NB4 (cell line): ENCODE measurements at regions not wholly inside any gene's neighbourhood (a gene's known extent, or its start where the extent isn't known, plus 50 kb on each side); places are given as distances from the start of the nearest gene placed in this dataset.

ENCODE experiments used
- DNase-seq: peaks from one replicate; pipeline ENCODE4 v3.0.0; 2010; ENCODE audit warnings: low read depth
- H3K4me3 ChIP-seq: one replicate; pipeline ENCODE4 v1.5.1; 2011; ENCODE audit warnings: mild to moderate bottlenecking, low read depth, low read length, moderate library complexity
- MYC ChIP-seq: IDR thresholded peaks from 2 replicates; pipeline ENCODE4 v1.6.1; 2011; ENCODE audit warnings: low read depth, low read length
- POLR2A ChIP-seq: IDR thresholded peaks from 2 replicates; pipeline ENCODE4 v1.6.1; 2011; ENCODE audit warnings: mild to moderate bottlenecking; ENCODE audit not compliant: insufficient read length; ENCODE audit errors: extremely low read depth
- TF ChIP-seq, protein P1 (sequence below): IDR thresholded peaks from 2 replicates; pipeline ENCODE4 v1.6.1; 2011; ENCODE audit warnings: low read depth, low read length
- TF ChIP-seq, protein P2 (sequence below): IDR thresholded peaks from one replicate; pipeline ENCODE4 v1.5.1; 2012; ENCODE audit warnings: low read depth, low read length

DNA sequence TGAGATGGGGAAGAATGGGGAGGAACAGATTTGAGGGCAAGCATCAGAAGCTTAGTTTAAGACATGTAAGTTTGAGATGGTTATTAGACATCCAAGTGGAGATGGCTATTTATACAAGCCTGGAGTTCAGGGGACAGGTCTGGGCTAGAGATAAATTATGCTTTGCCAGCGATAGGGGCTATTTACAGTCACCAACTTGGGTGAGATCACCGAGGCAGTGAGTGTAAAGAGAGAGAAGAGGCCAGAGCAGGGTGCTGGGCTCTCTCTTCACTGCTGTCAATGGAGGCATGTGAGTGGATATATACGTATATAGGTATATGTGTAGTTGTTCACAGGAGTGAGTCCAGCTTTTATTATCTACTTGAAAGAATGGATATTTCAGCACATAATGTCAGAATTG, 81.0 kb downstream of the QPCT start:
- no peak for DNase-seq
- TF ChIP-seq, protein P1, sequence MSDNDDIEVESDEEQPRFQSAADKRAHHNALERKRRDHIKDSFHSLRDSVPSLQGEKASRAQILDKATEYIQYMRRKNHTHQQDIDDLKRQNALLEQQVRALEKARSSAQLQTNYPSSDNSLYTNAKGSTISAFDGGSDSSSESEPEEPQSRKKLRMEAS: no peak
- TF ChIP-seq MYC (no peak), POLR2A (no peak)
- TF ChIP-seq, protein P2, sequence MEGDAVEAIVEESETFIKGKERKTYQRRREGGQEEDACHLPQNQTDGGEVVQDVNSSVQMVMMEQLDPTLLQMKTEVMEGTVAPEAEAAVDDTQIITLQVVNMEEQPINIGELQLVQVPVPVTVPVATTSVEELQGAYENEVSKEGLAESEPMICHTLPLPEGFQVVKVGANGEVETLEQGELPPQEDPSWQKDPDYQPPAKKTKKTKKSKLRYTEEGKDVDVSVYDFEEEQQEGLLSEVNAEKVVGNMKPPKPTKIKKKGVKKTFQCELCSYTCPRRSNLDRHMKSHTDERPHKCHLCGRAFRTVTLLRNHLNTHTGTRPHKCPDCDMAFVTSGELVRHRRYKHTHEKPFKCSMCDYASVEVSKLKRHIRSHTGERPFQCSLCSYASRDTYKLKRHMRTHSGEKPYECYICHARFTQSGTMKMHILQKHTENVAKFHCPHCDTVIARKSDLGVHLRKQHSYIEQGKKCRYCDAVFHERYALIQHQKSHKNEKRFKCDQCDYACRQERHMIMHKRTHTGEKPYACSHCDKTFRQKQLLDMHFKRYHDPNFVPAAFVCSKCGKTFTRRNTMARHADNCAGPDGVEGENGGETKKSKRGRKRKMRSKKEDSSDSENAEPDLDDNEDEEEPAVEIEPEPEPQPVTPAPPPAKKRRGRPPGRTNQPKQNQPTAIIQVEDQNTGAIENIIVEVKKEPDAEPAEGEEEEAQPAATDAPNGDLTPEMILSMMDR: no peak
- no peak overlapping the region for H3K4me3 ChIP-seq

DNA sequence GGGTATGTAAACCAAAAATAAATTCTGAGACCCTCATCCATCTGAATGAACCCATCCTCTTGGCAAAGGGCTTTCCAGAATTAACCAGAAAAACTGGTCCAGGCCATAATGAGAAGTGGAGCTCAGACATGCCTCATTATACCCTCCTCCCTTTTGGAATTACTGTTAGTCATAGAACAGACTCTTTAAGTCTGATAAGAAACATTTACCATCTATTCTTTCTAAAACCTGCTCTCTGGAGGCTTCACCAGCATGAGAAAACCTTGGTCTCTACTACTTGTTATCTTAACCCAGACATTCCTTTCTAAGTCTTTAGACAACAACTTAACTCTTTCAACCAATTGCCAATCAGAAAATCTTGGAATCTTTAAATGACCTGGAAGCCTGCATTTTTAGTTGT, 82.8 kb downstream of the QPCT start:
- DNase-seq: no peak
- TF ChIP-seq POLR2A (no peak), MYC (no peak)
- TF ChIP-seq, protein P2: no peak
- TF ChIP-seq, protein P1: no peak

DNA sequence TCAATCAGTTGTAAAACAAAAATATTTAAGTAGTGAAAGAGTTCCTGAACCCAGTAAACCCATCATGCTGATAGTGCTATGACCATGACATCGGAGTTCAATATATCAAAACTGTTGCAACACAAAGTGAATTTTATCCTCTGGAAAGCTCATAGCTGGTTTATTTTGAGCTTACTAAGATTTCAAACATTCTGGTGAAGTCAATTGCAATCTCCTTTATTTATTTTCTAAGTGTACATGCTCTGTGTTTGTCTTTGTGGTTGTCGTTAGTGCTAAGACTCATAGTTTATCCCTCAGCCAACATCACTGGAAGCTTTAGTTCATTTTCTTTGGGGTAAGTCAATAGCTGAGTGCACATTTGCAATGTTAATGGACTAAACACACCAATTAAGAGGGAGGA, 91.9 kb downstream of the QPCT start:
- no peak for DNase-seq
- no peak overlapping the region for H3K4me3 ChIP-seq
- no peak for TF ChIP-seq MYC
- TF ChIP-seq POLR2A: no peak
- TF ChIP-seq, protein P1: no peak
- TF ChIP-seq, protein P2: no peak

More for the DNA sequence above, 82.8 kb downstream of the QPCT start:
- no peak overlapping the region for H3K4me3 ChIP-seq

DNA sequence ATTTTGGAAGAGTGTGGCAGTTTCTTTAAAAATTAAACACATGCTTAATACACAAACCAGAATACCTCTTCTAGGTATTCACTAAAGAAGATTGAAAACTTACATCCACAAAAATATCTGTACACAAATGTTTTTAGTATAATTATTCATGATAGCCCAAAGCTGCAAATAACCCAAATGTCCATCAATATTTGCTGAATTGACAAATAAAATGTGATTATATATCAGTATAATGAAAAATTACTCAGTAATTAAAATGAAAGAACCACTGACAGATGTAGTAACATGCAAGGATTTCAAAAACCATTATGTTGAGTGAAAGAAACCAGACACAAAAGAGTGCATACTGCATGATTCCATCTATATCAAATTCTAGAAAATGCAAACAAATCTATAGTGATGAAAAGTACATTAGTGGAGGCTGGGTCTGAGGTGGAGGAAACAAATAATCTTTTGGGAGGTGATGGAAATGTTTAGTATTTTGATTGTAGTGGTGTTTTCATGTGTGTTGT, 94.8 kb downstream of the QPCT start:
- no peak for DNase-seq
- TF ChIP-seq, protein P2: no peak
- TF ChIP-seq MYC (no peak), POLR2A (no peak)
- TF ChIP-seq, protein P1: no peak
- no peak overlapping the region for H3K4me3 ChIP-seq

DNA sequence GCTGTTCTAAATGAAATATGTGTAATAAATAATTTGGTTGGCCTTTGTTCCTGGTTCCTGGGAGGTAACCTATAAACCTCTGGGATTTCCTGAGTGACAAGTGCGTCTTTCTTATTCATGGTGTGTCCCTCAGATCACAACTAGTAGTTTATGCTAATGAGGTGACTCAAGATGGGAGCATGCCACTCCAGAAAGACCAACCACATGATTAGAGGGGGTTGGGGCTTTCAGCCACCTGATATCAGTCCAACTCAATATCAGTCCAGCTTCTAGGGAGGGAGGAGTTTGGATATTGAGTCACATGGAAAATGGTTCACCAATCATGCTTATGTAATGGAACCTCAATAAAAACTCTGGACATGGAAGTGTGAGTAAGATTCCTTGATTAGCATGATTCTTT, 96.6 kb downstream of the QPCT start:
- no peak overlapping the region for H3K4me3 ChIP-seq

More for the DNA sequence above, 96.6 kb downstream of the QPCT start:
- TF ChIP-seq, protein P1: no peak
- TF ChIP-seq POLR2A: no peak
- TF ChIP-seq, protein P2: no peak
- TF ChIP-seq MYC: no peak
- DNase-seq: no peak
